Kidney epithelial cell (primary cell): ENCODE measurements at regions not wholly inside any gene's neighbourhood (a gene's known extent, or its start where the extent isn't known, plus 50 kb on each side); places are given as distances from the start of the nearest gene placed in this dataset.
"Not testable (repeated sequence)": the region's sequence is repeated elsewhere in the genome, so short reads cannot be mapped to it uniquely, and the experiment has no call there.

Experiments used
- DNase-seq: peaks from one replicate; pipeline ENCODE4 v3.0.0-alpha.2; 2010; ENCODE audit warnings: low read depth
- H3K27me3 ChIP-seq: 2 replicates; pipeline ENCODE4 v1.6.0; 2011; ENCODE audit warnings: low read length; ENCODE audit not compliant: control insufficient read depth, insufficient read depth
- H3K36me3 ChIP-seq: 2 replicates; pipeline ENCODE4 v1.5.1; 2011; ENCODE audit warnings: low read length; ENCODE audit not compliant: control insufficient read depth, insufficient read depth
- H3K4me3 ChIP-seq: 2 replicates; pipeline ENCODE4 v1.5.1; 2011; ENCODE audit warnings: low read depth, mild to moderate bottlenecking, control low read depth, low read length
- TF ChIP-seq, protein P1 (sequence below): IDR thresholded peaks from 2 replicates; pipeline ENCODE4 v1.5.1; 2011; ENCODE audit warnings: mild to moderate bottlenecking, moderate library complexity, low read length, control low read depth, inconsistent platforms; ENCODE audit not compliant: insufficient read depth, poor library complexity, severe bottlenecking

DNA sequence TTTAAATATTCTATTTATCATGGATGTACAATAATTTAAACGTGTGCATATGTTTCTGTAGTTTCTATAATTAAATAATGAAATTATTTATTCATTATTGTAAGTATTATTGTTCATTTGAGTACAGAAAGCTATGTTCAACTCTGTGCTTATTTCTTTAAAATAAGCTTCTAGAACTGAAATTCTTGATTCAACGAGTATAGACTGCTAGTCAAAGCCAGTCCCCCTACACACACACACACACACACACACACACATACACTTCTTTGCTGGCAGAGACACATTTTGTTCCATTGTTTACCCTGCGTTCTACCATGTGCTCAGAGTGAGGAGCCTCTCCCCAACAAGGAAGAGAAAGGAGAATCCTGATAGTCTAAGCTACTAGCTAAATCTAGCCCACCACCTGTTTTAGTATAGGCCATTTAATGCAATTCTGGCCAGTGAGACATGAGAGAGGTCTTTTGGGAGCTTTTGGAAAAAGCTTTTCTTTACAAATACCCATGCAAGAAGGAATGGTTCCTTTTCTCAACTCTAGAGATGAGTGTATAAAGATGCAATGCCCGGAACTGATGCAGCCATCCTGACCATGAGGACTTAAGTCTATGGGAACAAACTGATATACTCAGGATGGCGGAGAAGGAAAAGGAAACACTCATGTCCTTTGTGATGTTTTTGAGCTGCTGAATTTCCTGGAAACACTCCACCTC, 161.4 kb downstream of the NDUFA12 start:
- TF ChIP-seq, protein P1, sequence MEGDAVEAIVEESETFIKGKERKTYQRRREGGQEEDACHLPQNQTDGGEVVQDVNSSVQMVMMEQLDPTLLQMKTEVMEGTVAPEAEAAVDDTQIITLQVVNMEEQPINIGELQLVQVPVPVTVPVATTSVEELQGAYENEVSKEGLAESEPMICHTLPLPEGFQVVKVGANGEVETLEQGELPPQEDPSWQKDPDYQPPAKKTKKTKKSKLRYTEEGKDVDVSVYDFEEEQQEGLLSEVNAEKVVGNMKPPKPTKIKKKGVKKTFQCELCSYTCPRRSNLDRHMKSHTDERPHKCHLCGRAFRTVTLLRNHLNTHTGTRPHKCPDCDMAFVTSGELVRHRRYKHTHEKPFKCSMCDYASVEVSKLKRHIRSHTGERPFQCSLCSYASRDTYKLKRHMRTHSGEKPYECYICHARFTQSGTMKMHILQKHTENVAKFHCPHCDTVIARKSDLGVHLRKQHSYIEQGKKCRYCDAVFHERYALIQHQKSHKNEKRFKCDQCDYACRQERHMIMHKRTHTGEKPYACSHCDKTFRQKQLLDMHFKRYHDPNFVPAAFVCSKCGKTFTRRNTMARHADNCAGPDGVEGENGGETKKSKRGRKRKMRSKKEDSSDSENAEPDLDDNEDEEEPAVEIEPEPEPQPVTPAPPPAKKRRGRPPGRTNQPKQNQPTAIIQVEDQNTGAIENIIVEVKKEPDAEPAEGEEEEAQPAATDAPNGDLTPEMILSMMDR = no peak
- DNase-seq = no peak
- Histone ChIP-seq H3K4me3 (no peak overlapping the region), H3K36me3 (no peaks in the 10 kb centered on the region), H3K27me3 (no peaks in the 10 kb centered on the region)

DNA sequence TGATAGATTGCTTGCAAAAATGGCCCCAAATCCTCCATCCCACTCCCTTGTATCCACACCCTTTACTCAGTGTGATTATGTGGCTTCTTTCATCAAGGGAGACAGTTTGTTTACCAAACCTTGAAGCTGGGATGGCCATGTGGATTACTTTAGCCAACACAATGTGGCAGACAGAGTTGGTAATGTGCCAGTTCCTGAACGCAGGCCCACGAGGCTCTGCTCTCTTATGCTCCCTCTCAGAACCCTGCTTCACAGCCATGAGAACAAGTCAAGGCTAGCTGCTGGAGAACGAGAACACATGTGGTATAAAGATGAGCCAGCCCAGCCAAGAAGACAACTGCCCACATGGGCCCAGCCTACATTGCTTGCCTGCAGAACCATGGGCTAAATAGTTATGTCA, 162.3 kb downstream of the NDUFA12 start:
- no peaks in the 10 kb centered on the region for H3K27me3 ChIP-seq

DNA sequence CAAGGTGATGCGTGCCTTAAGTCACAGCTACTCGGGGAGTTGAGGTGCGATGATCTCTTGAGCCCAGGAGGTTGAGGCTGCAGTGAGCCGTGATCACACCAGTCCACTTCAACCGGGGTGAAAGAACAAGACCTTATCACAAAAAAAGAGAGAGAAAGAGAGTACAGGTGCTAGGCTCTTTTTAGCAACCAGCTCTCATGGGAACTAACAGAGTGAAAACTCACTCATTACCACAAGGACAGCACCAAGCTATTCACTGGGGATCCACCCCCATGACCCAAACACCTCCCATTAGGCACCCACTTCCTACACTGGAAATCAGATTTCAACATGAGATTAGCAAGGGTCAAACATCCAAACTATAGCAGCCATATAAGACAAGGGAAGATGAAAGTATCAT, 164.2 kb downstream of the NDUFA12 start:
- Histone ChIP-seq H3K36me3 (no peaks in the 10 kb centered on the region), H3K4me3 (no peak overlapping the region), H3K27me3 (no peaks in the 10 kb centered on the region)
- TF ChIP-seq, protein P1 = no peak
- no peak for DNase-seq

More for the DNA sequence above, 162.3 kb downstream of the NDUFA12 start:
- H3K4me3 ChIP-seq = no peak overlapping the region
- TF ChIP-seq, protein P1 = no peak
- no peaks in the 10 kb centered on the region for H3K36me3 ChIP-seq
- no peak for DNase-seq

DNA sequence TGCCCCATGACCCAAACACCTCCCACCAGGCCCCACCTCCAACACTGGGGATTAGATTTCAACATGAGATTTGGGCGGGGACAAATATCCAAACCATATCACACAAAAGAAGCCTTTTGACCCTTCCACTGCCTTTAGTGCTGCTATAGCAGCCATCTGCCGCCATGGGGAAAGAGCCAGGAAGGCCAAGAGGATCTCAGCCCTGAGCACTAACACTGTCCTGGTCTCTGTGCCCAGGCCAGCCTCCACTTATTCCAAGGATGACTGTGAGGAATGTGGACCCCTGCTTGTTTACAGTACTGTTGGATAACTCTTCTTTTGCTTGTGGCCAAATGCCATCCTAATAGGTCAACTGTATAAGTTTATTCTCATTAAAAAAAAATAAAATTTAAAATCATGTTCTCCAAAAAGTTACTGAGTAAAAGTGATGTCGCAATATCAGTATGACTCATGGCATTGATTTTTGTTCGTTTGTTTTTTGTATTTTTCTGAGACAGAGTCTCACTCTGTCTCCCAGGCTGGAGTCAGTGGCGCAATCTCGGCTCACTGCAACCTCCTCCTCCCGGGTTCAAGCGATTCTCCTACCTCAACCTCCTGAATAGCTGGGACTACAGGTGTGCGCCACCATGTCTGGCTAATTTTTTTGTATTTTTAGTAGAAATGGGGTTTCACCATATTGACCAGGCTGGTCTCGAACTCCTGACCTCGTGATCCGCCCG, 166.4 kb downstream of the NDUFA12 start:
- DNase-seq, H3K36me3 ChIP-seq, H3K27me3 ChIP-seq, H3K4me3 ChIP-seq: not testable (repeated sequence)

DNA sequence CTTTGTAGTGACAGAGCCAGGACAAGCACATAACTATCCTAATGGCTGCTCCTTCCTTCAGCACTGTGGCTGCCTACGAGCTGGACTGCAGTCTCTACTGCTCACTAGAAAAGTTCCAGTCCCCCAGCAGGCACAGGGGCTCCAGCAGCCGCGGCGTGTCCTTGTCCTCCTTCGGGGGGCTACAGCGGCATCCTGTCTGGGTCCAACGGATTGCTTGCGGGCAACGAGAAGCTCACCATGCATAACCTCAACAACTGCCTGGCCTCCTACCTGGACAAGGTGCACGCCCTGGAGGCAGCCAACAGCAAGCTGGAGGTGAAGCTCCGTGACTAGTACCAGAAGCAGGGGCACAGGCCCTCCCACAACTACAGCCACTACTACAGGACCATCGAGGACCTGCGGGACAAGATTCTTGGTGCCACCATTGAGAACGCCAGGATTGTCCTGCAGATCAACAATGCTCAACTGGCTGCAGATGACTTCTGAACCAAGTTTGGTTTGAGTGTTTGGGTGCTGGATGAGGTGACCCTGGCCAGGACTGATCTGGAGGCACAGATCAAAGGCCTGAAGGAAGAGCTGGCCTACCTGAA, 169.4 kb downstream of the NDUFA12 start:
- DNase-seq = no peak
- H3K4me3 ChIP-seq = no peak overlapping the region
- H3K27me3 ChIP-seq = no peaks in the 10 kb centered on the region
- TF ChIP-seq, protein P1 = no peak
- no peaks in the 10 kb centered on the region for H3K36me3 ChIP-seq
